Bone marrow (tissue), 2 donors: ENCODE measurements at regions not wholly inside any gene's neighbourhood (a gene's known extent, or its start where the extent isn't known, plus 50 kb on each side); places are given as distances from the start of the nearest gene placed in this dataset.

Source experiments
- DNase-seq, 2 donors: peaks; one replicate each; lab custom pipeline; 2025; lab: John Stamatoyannopoulos, UW

DNA sequence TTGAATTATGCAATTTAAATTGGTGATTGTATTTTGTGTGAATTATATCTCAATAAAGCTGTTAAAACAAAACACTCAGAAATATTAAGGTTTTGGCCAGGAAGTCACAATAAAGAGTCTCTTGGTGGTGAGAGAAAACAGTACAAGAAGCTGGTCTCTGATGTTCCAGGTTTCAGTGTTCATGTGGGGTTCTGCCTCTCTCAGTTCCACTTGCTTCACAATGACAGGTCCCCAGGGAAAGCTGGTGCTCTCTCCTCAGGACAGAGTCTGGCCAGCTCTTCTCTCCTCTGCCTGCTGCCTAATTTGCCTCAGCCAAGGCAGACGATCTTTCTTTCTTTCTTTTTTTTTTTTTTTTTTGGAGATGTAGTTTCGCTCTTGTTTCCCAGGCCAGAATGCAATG is 342.9 kb upstream of the PLXNA2 start:
- no peak for DNase-seq

GRCh38 chr1:208593306-208594006 is 349.3 kb upstream of the PLXNA2 start:
- no peak for DNase-seq

DNA sequence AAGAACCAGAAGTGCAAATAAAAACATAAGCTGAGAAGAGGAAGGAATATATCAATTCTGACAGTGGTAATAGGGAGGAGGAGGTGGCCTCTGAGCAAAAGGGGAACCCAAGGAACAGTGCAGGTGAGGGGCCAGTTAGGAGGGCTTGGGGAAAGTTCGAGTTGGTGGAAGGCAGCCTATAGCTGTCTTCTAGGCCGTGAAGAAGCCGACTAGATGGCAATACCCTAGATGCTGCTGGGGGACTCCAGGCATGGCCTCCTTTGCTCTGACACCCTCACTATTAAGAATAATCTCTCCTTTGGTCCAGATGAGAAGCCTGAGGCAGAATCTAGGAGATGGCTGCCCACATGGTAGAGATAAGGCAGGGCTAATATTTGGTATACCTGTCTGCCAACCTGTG is 351.1 kb upstream of the PLXNA2 start:
- DNase-seq, result no peak

- no peak for DNase-seq
Observed at GRCh38 chr1:208595745-208596144, 351.6 kb upstream of the PLXNA2 start.

DNA sequence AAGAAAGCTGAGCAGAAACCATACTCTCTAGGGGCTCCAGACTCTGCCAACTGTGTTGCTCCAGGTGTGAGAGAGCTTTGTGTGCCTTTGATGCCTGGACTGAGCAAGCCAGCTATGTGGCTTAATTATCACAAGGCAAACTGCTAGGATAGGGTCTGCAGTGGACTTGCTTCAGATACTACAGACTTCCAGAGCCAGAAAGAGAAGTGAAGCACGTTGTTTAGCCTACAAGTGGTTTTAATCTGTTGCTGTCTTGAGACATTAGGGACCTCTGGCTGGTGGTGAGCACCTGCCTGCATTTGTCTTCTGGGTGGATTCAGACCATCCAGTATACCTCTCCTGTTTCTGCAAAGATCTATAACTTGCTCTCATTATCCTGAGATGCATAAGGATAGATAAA is 353.4 kb upstream of the PLXNA2 start:
- no peak for DNase-seq

DNA sequence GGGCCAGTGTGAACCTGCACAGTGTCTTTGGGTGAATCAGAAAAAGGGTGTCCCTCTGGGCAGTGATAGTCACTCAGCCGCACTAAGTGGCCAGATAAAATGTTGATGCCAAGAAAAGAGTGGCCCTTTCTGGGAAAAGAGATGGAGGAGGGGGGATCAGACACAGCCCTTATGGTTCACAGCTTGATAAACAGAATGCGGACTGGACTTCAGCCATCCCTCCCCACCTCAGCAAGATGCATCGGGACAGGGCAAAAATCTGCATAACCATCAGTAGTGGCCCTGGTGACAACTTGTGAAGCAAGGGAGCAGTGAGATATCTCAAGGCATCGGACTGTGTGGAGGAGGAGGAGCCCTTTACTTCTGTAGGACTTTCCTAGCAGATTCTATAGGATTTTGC is 353.8 kb upstream of the PLXNA2 start:
- no peak for DNase-seq

DNA sequence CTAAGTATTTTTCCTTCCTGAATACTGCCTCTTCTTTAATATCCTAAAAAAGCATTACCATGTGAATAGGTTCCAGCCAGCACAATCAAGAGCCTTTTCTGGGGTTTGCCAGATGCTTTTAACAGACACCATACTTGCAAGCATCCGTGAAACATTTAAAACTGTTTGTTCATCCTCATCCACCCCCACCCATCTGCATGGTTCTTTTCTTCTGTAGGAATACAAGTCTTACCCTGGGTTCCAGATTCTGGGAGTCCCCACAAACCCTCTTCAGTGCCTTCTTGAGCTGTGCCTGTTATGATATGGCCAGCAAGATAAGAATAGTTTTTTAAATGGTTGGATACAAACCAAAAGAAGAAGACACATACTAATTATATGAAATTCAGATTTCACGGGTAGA is 354.9 kb upstream of the PLXNA2 start:
- no peak for DNase-seq

GRCh38 chr1:208600456-208601190 is 356.4 kb upstream of the PLXNA2 start:
- no peak for DNase-seq

DNA sequence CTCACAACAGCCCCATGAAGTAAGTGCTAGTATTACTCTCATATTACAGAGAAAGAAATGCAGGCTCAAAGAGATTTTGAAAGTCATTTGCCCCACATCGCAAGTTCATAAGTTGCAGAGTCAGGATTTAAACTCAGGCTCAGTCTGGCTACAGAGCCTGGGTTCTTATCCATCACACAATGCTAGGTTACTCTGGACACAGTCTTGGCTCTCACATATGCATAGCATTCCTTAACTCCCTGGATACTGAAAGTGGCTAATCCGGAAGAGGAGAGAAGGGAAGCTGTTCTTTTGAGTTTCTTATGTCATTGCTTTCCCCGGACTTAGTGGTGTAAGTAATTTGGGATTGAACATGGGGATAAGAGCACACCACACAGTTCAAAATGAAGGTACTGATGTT is 357.4 kb upstream of the PLXNA2 start:
- DNase-seq, result no peak

DNA sequence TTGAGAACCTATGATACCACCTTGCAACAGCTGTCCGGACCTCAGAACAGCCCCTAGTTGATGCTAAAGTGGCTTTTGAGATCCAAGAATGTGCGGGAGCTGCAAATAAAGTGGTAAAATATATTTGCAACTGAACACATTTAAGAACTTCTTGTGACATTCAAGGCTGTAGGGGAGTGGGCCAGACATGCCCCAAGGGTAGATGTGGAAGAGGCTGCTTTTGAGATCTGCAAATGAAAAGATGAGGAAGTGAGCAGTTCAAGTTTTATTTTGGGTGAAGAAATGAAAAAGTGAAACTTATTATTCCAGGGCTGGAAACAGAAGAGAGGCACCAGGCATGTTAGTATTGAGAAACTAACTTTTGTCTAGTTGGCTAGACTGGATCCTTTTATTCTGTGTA is 359.5 kb upstream of the PLXNA2 start:
- no peak for DNase-seq

DNA sequence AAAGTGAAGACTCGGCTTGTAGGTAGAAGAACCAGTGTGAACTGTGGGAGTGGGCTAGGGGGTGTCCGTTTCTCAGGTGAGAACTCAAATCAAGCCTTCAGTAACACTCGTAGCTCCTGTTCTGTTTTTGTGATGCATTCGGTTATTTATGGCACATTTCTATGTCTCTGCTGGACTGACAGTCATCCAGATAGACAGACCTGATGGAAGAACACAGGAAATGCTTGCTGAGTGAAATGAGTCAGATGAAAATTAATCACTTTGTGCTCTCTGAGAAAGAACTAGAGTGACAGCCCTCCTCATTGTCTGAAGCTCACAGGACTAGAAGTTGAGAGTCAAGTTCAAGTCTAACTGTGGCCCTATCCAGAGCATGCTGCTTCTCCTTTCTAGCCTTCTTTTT is 360.1 kb upstream of the PLXNA2 start:
- no peak for DNase-seq

DNA sequence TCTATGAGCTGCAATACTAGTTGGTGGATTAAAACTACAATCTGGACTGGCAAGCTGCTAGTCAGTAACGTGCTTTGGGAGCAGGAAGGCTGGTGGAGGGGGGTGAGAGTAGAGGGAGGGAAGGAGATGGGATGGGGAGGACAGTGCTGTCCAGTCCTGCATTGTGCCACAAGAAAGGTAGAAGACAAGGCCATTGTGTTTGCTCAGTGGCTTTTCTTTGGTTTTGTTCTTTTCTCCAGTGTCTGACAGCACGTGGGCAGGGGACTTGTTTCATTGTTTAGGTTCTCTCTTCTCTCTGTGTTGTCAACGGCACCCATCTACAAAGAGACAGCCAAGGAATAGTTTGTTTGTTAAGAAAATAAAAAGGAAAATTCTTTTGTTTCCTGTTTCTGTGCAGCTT is 362.8 kb upstream of the PLXNA2 start:
- no peak for DNase-seq

- DNase-seq, result no peak
Observed at GRCh38 chr1:208607616-208608015, 363.4 kb upstream of the PLXNA2 start.

- DNase-seq, result no peak
Observed at GRCh38 chr1:208614610-208615009, 370.4 kb upstream of the PLXNA2 start.

GRCh38 chr1:208615371-208615770 is 371.2 kb upstream of the PLXNA2 start:
- no peak for DNase-seq

DNA sequence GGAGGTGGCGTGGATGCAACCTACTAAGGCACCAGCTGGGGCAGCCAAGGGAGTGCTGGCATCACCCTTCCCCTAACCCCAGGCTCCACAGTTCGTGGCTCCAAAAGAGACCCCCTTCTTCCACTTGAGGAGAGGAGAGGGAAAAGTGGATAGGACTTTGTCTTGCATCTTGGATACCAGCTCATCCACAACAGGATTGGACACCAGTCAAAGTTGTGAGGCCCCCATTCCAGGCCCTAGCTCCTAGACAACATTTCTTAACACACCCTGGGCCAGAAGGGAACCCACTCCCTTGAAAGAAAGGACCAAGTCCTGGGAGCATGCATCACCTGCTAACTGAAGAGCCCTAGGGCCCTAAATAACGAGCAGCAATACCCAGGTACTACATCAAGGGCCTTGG is 372.6 kb upstream of the PLXNA2 start:
- DNase-seq, result no peak

GRCh38 chr1:208628022-208628914 is 384.1 kb upstream of the PLXNA2 start:
- no peak for DNase-seq

DNA sequence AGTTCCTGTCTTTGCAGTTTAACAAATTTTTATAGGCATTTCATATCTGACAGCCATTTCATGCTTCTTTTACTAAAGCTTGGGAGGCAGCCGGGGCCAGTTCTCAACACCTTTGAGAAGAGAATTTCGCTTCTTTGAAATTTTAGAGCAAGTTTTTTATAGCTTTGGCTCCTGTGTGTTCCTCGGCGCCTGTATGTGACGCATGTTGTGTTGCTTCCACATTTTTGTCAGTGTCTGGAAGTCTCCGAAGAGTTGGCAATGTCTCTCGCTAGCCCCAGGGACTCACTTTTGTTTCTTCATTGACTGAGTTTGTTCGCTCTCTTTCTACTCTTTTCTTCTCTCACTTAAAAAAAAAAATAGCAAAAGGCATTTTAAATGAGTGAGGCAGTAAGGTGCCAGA is 386.9 kb upstream of the PLXNA2 start:
- no peak for DNase-seq

- no peak for DNase-seq
Observed at GRCh38 chr1:208631506-208631905, 387.3 kb upstream of the PLXNA2 start.

DNA sequence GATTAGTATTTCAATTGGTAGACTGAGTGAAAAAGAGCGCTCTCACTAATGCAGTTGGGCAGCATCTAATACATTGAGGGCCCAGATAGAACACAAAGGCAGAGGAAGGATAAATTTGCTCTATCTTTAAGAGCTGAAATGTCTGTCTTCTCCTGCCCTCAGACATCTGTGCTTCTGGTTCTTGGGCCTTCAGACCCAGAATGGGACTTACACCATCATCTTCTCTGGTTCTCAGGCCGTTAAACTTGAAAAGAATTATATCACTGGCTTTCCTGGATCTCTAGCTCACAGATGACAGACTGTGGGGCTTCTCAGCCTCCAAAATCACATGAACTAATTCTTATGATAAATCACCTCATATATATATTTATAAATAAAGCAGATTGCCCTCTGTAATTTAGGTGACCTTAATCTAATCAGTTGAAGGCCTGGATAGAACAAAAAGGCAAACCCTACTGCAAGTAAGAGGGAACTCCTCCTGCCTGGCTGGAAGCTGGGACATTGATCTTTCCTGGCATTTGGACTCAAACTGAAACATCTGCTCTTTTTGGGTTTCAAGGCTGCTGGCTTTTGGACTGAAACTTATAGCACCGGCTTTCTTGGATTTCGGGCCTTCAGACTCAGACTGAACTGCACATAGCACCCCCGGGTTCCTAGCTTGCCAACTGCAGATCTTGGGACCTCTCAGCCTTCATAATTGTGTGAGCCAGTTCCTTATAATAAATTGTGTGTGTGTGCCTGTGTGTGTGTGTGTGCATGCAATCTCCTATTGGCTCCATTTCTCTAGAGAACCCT is 390.4 kb upstream of the PLXNA2 start:
- no peak for DNase-seq

DNA sequence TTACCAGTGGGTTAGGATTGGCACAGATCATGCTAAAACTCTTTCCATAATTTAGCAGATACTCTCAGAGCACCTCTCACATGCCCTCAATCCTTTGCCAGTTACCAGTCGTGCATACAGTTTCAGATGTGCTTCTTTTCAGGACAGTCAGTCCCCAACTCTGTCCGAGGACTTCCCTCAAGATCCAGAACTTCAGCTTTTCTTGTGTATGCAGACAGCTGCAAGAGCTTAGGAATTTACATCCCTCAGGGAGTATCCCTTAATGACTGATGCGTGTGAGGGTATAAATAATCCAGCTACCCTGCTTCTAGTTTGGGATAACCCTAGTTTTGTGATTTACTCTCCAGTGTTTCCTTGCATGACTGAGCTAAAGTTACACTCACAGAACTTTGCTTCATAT is 393.0 kb upstream of the PLXNA2 start:
- DNase-seq, result no peak

DNA sequence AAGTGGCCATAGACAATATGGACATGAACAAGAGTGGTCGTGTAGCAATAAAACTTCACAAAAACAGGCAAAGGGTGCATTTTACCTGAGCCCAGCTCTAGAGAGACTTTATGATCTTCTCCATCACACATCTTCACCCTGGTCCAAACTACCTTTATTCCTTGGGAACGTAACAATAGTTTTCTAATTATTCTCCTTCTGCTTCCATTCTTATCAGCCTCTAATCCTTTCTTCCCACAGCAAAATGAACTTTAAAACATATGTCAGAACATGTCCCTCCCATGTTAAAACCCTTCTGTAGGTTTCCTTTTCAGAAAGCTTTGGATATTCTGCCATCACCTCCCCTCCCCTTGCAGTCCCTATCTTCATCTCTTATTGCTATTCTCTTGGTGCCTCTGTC is 395.2 kb upstream of the PLXNA2 start:
- DNase-seq, result no peak
